ENCODE measurements at regions not wholly inside any gene's neighbourhood (a gene's known extent, or its start where the extent isn't known, plus 50 kb on each side); places are given as distances from the start of the nearest gene placed in this dataset.

- H3K9ac ChIP-seq (ENCODE audit: low read depth, low read length): no peak overlapping the region
- no peaks in the 10 kb centered on the region for H3K4me1 ChIP-seq (ENCODE audit: insufficient read depth, low read length)
- no peak overlapping the region for H3K4me3 ChIP-seq (ENCODE audit: low read length)
- 67% methylated on average over 1 of the region's 1 CpG for WGBS
- no peaks in the 10 kb centered on the region for H3K9me3 ChIP-seq (ENCODE audit: insufficient read depth, low read depth, low read length)
- peaks cover 35% of the 10 kb centered on the region for H3K27me3 ChIP-seq (ENCODE audit: insufficient read depth, low read length)
- H3K27ac ChIP-seq (ENCODE audit: low read depth, low read length): no peak overlapping the region
- H3K36me3 ChIP-seq (ENCODE audit: insufficient read depth, low read length): no peaks in the 10 kb centered on the region
These were observed 173.3 kb upstream of the NT5C1B start for GRCh38 chr2:18762667-18763066.

GRCh38 chr2:18754286-18754685 is 164.9 kb upstream of the NT5C1B start:
- Histone ChIP-seq H3K27me3 (ENCODE audit: insufficient read depth, low read length) (peaks cover 7% of the 10 kb centered on the region; the same call in 1 of the 2 replicates), H3K9me3 (ENCODE audit: insufficient read depth, low read depth, low read length) (no peaks in the 10 kb centered on the region), H3K36me3 (ENCODE audit: insufficient read depth, low read length) (no peaks in the 10 kb centered on the region), H3K4me1 (ENCODE audit: insufficient read depth, low read length) (no peaks in the 10 kb centered on the region), H3K9ac (ENCODE audit: low read depth, low read length) (no peak overlapping the region), H3K4me3 (ENCODE audit: low read length) (no peak overlapping the region), H3K27ac (ENCODE audit: low read depth, low read length) (no peak overlapping the region)
- 86% methylated on average over 1 of the region's 1 CpG for WGBS

- no peaks in the 10 kb centered on the region for H3K36me3 ChIP-seq (ENCODE audit: insufficient read depth, low read length)
- 90% methylated on average over 4 of the region's 4 CpGs for WGBS
- no peak overlapping the region for H3K9ac ChIP-seq (ENCODE audit: low read depth, low read length)
- H3K4me3 ChIP-seq (ENCODE audit: low read length): no peak overlapping the region
- no peaks in the 10 kb centered on the region for H3K4me1 ChIP-seq (ENCODE audit: insufficient read depth, low read length)
- peaks cover 5% of the 10 kb centered on the region; the same call in 1 of the 2 replicates for H3K27me3 ChIP-seq (ENCODE audit: insufficient read depth, low read length)
- H3K27ac ChIP-seq (ENCODE audit: low read depth, low read length): no peak overlapping the region
- H3K9me3 ChIP-seq (ENCODE audit: insufficient read depth, low read depth, low read length): no peaks in the 10 kb centered on the region
These were observed 164.4 kb upstream of the NT5C1B start for GRCh38 chr2:18753722-18754121.

GRCh38 chr2:18752667-18753422 is 163.5 kb upstream of the NT5C1B start:
- H3K4me1 ChIP-seq (ENCODE audit: insufficient read depth, low read length): no peaks in the 10 kb centered on the region
- no peak overlapping the region for H3K4me3 ChIP-seq (ENCODE audit: low read length)
- no peaks in the 10 kb centered on the region for H3K36me3 ChIP-seq (ENCODE audit: insufficient read depth, low read length)
- H3K27me3 ChIP-seq (ENCODE audit: insufficient read depth, low read length): peaks cover 5% of the 10 kb centered on the region; the same call in 1 of the 2 replicates
- H3K27ac ChIP-seq (ENCODE audit: low read depth, low read length): no peak overlapping the region
- 85% methylated on average over 5 of the region's 6 CpGs for WGBS
- H3K9me3 ChIP-seq (ENCODE audit: insufficient read depth, low read depth, low read length): no peaks in the 10 kb centered on the region
- H3K9ac ChIP-seq (ENCODE audit: low read depth, low read length): no peak overlapping the region

GRCh38 chr2:18752022-18752493 is 162.7 kb upstream of the NT5C1B start:
- H3K27ac ChIP-seq (ENCODE audit: low read depth, low read length): no peak overlapping the region
- H3K4me3 ChIP-seq (ENCODE audit: low read length): no peak overlapping the region
- 88% methylated on average over 9 of the region's 10 CpGs for WGBS
- H3K4me1 ChIP-seq (ENCODE audit: insufficient read depth, low read length): no peaks in the 10 kb centered on the region
- H3K9me3 ChIP-seq (ENCODE audit: insufficient read depth, low read depth, low read length): no peaks in the 10 kb centered on the region
- no peaks in the 10 kb centered on the region for H3K36me3 ChIP-seq (ENCODE audit: insufficient read depth, low read length)
- no peak overlapping the region for H3K9ac ChIP-seq (ENCODE audit: low read depth, low read length)
- H3K27me3 ChIP-seq (ENCODE audit: insufficient read depth, low read length): peaks cover 5% of the 10 kb centered on the region; the same call in 1 of the 2 replicates

GRCh38 chr2:18750672-18751554 is 161.5 kb upstream of the NT5C1B start:
- Histone ChIP-seq H3K36me3 (ENCODE audit: insufficient read depth, low read length) (no peaks in the 10 kb centered on the region), H3K9ac (ENCODE audit: low read depth, low read length) (no peak overlapping the region), H3K4me3 (ENCODE audit: low read length) (no peak overlapping the region), H3K27ac (ENCODE audit: low read depth, low read length) (no peak overlapping the region), H3K27me3 (ENCODE audit: insufficient read depth, low read length) (peaks cover 5% of the 10 kb centered on the region; the same call in 1 of the 2 replicates), H3K4me1 (ENCODE audit: insufficient read depth, low read length) (no peaks in the 10 kb centered on the region), H3K9me3 (ENCODE audit: insufficient read depth, low read depth, low read length) (no peaks in the 10 kb centered on the region)
- WGBS: 84% methylated on average over 5 of the region's 5 CpGs

GRCh38 chr2:18749912-18750526 is 160.7 kb upstream of the NT5C1B start:
- Histone ChIP-seq H3K27me3 (ENCODE audit: insufficient read depth, low read length) (peaks cover 5% of the 10 kb centered on the region; the same call in 1 of the 2 replicates), H3K9me3 (ENCODE audit: insufficient read depth, low read depth, low read length) (no peaks in the 10 kb centered on the region), H3K4me3 (ENCODE audit: low read length) (no peak overlapping the region), H3K36me3 (ENCODE audit: insufficient read depth, low read length) (no peaks in the 10 kb centered on the region), H3K27ac (ENCODE audit: low read depth, low read length) (no peak overlapping the region), H3K9ac (ENCODE audit: low read depth, low read length) (no peak overlapping the region), H3K4me1 (ENCODE audit: insufficient read depth, low read length) (no peaks in the 10 kb centered on the region)
- no CpG with 5 or more reads among the region's 2 CpGs for WGBS

GRCh38 chr2:18745431-18746272 is 156.3 kb upstream of the NT5C1B start:
- Histone ChIP-seq H3K9ac (ENCODE audit: low read depth, low read length) (no peak overlapping the region), H3K27me3 (ENCODE audit: insufficient read depth, low read length) (peaks cover 2% of the 10 kb centered on the region; the same call in 1 of the 2 replicates), H3K4me3 (ENCODE audit: low read length) (no peak overlapping the region), H3K4me1 (ENCODE audit: insufficient read depth, low read length) (no peaks in the 10 kb centered on the region), H3K36me3 (ENCODE audit: insufficient read depth, low read length) (no peaks in the 10 kb centered on the region), H3K27ac (ENCODE audit: low read depth, low read length) (no peak overlapping the region), H3K9me3 (ENCODE audit: insufficient read depth, low read depth, low read length) (no peaks in the 10 kb centered on the region)
- WGBS: 98% methylated on average over 5 of the region's 6 CpGs

- H3K27ac ChIP-seq (ENCODE audit: low read depth, low read length): no peak overlapping the region
- no peak overlapping the region for H3K4me3 ChIP-seq (ENCODE audit: low read length)
- H3K4me1 ChIP-seq (ENCODE audit: insufficient read depth, low read length): no peaks in the 10 kb centered on the region
- no peaks in the 10 kb centered on the region for H3K9me3 ChIP-seq (ENCODE audit: insufficient read depth, low read depth, low read length)
- no peaks in the 10 kb centered on the region for H3K27me3 ChIP-seq (ENCODE audit: insufficient read depth, low read length)
- H3K9ac ChIP-seq (ENCODE audit: low read depth, low read length): no peak overlapping the region
- WGBS: 84% methylated on average over 12 of the region's 12 CpGs
- H3K36me3 ChIP-seq (ENCODE audit: insufficient read depth, low read length): no peaks in the 10 kb centered on the region
These were observed 152.7 kb upstream of the NT5C1B start for GRCh38 chr2:18741895-18742732.

GRCh38 chr2:18741191-18741590 is 151.8 kb upstream of the NT5C1B start:
- no peak overlapping the region for H3K9ac ChIP-seq (ENCODE audit: low read depth, low read length)
- no peak overlapping the region for H3K27ac ChIP-seq (ENCODE audit: low read depth, low read length)
- H3K4me1 ChIP-seq (ENCODE audit: insufficient read depth, low read length): no peaks in the 10 kb centered on the region
- no peaks in the 10 kb centered on the region for H3K27me3 ChIP-seq (ENCODE audit: insufficient read depth, low read length)
- no peaks in the 10 kb centered on the region for H3K36me3 ChIP-seq (ENCODE audit: insufficient read depth, low read length)
- H3K4me3 ChIP-seq (ENCODE audit: low read length): no peak overlapping the region
- H3K9me3 ChIP-seq (ENCODE audit: insufficient read depth, low read depth, low read length): no peaks in the 10 kb centered on the region

All from HUES64 (cell line).